B cell (primary cell): ENCODE measurements at regions not wholly inside any gene's neighbourhood (a gene's known extent, or its start where the extent isn't known, plus 50 kb on each side); places are given as distances from the start of the nearest gene placed in this dataset.

Source experiments
- ATAC-seq: fragments of 200-7000 bp; cut with Tn5 transposase; one replicate; pipeline ENCODE4 v1.10.0; 2021; ENCODE audit warnings: low read depth, mild to moderate bottlenecking, moderate number of reproducible peaks, moderate library complexity
- CTCF ChIA-PET: fragments of 350-600 bp; sonication (Branson Sonifier 250); formaldehyde crosslinking; loops from one replicate; lab custom pipeline; 2021; ENCODE audit warnings: antibody characterized with exemption, inconsistent platforms; lab: Charles Lee
- POLR2A ChIA-PET: fragments of 350-600 bp; sonication (Branson Sonifier 250); formaldehyde crosslinking; loops from one replicate; lab custom pipeline; 2021; ENCODE audit warnings: antibody characterized with exemption; lab: Charles Lee
- DNase-seq: peaks from one replicate; pipeline ENCODE4 v3.0.0; 2013
- H2AFZ ChIP-seq: 2 replicates; pipeline ENCODE4 v1.6.1; 2012; ENCODE audit warnings: mild to moderate bottlenecking, low read depth, low read length; ENCODE audit not compliant: insufficient read depth, poor library complexity, severe bottlenecking
- H3K27ac ChIP-seq, 2 donors: 1 replicate in 1 of 2; 2 replicates in 1 of 2; pipeline ENCODE4 v1.5.1; 2012 to 2013; ENCODE audit warnings: low read length in 2 of 2, mild to moderate bottlenecking in 2 of 2, moderate library complexity in 1 of 2
- H3K27me3 ChIP-seq, 4 experiments: fragments of 200-600 bp in 1 of 4; sonication (generic) in 1 of 4; replicated peaks in 1 of 4; 1 replicate in 2 of 4; 2 replicates in 2 of 4; pipeline versions ENCODE4 v1.6.1 to v1.7.0; 2013 to 2016; ENCODE audit warnings: low read length in 3 of 4, mild to moderate bottlenecking in 2 of 4, mixed read lengths in 1 of 4, moderate library complexity in 1 of 4; ENCODE audit not compliant: insufficient read depth in 4 of 4, control insufficient read depth in 3 of 4; ENCODE audit errors: control extremely low read depth in 1 of 4
- H3K36me3 ChIP-seq, 2 experiments: replicated peaks in 1 of 2; 1 replicate in 1 of 2; 2 replicates in 1 of 2; pipeline versions ENCODE4 v1.6.1 to v1.7.1; 2013; ENCODE audit warnings: low read length in 1 of 2; ENCODE audit not compliant: insufficient read depth in 2 of 2, control insufficient read depth in 1 of 2; ENCODE audit errors: control extremely low read depth in 1 of 2, extremely low read depth in 1 of 2
- H3K4me1 ChIP-seq, 2 donors: fragments of 200-600 bp in 1 of 2; sonication (generic) in 1 of 2; 1 replicate in 1 of 2; 2 replicates in 1 of 2; pipeline versions ENCODE4 v1.5.1 to v1.6.1; 2013 to 2017; ENCODE audit warnings: low read length in 2 of 2; ENCODE audit not compliant: control insufficient read depth in 2 of 2, insufficient read depth in 2 of 2
- H3K4me2 ChIP-seq: replicated peaks from 2 replicates; pipeline ENCODE3; 2012; ENCODE audit warnings: mild to moderate bottlenecking, low read depth, low read length; ENCODE audit not compliant: poor library complexity, severe bottlenecking
- H3K4me3 ChIP-seq, 5 experiments: fragments of 200-600 bp in 1 of 5; sonication (generic) in 1 of 5; 1 replicate in 3 of 5; 2 replicates in 2 of 5; pipeline versions ENCODE4 v1.5.1 to v1.7.0; 2011 to 2016; ENCODE audit warnings: low read length in 4 of 5, mild to moderate bottlenecking in 4 of 5, low read depth in 2 of 5, control low read depth in 1 of 5, moderate library complexity in 1 of 5; ENCODE audit not compliant: insufficient read depth in 1 of 5; ENCODE audit errors: control extremely low read depth in 1 of 5, extremely low read depth in 1 of 5
- H3K79me2 ChIP-seq: fragments of 200-600 bp; sonication (generic); one replicate; pipeline ENCODE4 v1.6.0; 2016; ENCODE audit warnings: low read length; ENCODE audit not compliant: control insufficient read depth, insufficient read depth
- H3K9ac ChIP-seq: fragments of 200-600 bp; sonication (generic); 2 replicates; pipeline ENCODE4 v1.6.1; 2017; ENCODE audit warnings: mild to moderate bottlenecking, low read length, moderate library complexity
- H3K9me3 ChIP-seq, 3 donors: one replicate each; pipeline versions ENCODE4 v1.6.1 to v1.7.1; 2013; ENCODE audit warnings: low read length in 2 of 3; ENCODE audit not compliant: control insufficient read depth in 2 of 3, insufficient read depth in 1 of 3; ENCODE audit errors: control extremely low read depth in 1 of 3
- H4K20me1 ChIP-seq: 2 replicates; pipeline ENCODE4 v1.6.0; 2012; ENCODE audit warnings: mild to moderate bottlenecking, low read length; ENCODE audit not compliant: insufficient read depth, control insufficient read depth, poor library complexity, severe bottlenecking
- H3K27ac Mint-ChIP-seq: one replicate; pipeline ENCODE4 v1.8.0; 2021; ENCODE audit warnings: mixed read lengths
- H3K27me3 Mint-ChIP-seq: one replicate; pipeline ENCODE4 v1.8.0; 2021; ENCODE audit warnings: mixed read lengths
- H3K4me1 Mint-ChIP-seq: one replicate; pipeline ENCODE4 v1.8.0; 2021; ENCODE audit warnings: mixed read lengths
- H3K4me3 Mint-ChIP-seq: one replicate; pipeline ENCODE4 v1.8.0; 2021; ENCODE audit warnings: mixed read lengths
- H3K9me3 Mint-ChIP-seq: one replicate; pipeline ENCODE4 v1.8.0; 2022; ENCODE audit warnings: mixed read lengths; ENCODE audit not compliant: insufficient read depth
- EZH2 ChIP-seq: IDR thresholded peaks from 2 replicates; pipeline ENCODE4 v1.6.1; 2012; ENCODE audit warnings: borderline replicate concordance, low read depth, mild to moderate bottlenecking, moderate library complexity, low read length; ENCODE audit not compliant: insufficient read depth, poor library complexity, severe bottlenecking
- WGBS: methylation state at CpG from one replicate; pipeline ENCODE4 v1.1.5; 2013; ENCODE audit warnings: missing lambda C conversion rate; ENCODE audit not compliant: insufficient coverage; 5-methylcytosine and 5-hydroxymethylcytosine counted together
- intact Hi-C: fragments of 100-400 bp; cut with micrococcal nuclease; formaldehyde crosslinking; loops from one replicate; pipeline ENCODE4 v1.10.0; 2022
- TF ChIP-seq, protein P1 (sequence below): fragments of 200-600 bp; IDR thresholded peaks from one replicate; pipeline ENCODE4 v1.8.0; 2022; ENCODE audit warnings: antibody characterized with exemption, mild to moderate bottlenecking

DNA sequence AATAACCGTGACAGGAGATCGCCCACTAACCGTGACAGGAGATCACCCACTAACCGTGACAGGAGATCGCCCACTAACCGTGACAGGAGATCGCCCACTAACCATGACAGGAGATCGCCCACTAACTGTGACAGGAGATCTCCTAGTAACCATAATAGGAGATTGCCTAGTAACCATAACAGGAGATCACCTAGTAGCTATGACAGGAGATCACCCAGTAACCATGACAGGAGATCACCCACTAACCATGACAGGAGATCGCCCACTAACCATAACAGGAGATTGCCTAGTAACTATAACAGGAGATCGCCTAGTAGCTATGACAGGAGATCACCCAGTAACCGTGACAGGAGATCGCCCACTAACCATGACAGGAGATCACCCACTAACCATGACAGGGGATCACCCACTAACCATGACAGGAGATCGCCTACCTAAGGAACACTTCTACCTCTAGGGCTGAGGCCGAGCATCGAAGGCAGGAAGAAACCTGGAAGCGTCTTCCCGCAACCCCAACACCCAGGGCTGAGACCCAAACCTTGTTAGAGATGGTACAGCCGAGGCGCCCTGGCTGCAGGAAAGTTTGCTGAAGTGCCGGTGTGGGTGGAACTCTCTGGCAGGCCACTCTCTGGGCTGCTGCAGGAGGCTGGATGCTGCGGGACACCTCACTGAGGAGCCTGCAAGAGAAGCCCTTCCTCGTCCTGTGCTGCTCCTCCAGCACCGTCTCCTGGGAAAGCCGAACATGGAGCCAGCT lies 67.5 kb upstream of the THY1 start:
- peaks cover 0 to 4% (median 2%) of the 10 kb centered on the region in 4 experiments for H3K27me3 ChIP-seq
- H3K9me3 Mint-ChIP-seq: no peaks in the 10 kb centered on the region
- no peak for DNase-seq
- H3K79me2 ChIP-seq: no peaks in the 10 kb centered on the region
- intact Hi-C loops: no loop called here
- no peak overlapping the region for H3K9ac ChIP-seq
- no peak overlapping the region for H3K4me3 ChIP-seq
- H2AFZ ChIP-seq: no peak overlapping the region
- H3K4me2 ChIP-seq: no peak overlapping the region
- no peak for TF ChIP-seq EZH2
- TF ChIP-seq, protein P1, sequence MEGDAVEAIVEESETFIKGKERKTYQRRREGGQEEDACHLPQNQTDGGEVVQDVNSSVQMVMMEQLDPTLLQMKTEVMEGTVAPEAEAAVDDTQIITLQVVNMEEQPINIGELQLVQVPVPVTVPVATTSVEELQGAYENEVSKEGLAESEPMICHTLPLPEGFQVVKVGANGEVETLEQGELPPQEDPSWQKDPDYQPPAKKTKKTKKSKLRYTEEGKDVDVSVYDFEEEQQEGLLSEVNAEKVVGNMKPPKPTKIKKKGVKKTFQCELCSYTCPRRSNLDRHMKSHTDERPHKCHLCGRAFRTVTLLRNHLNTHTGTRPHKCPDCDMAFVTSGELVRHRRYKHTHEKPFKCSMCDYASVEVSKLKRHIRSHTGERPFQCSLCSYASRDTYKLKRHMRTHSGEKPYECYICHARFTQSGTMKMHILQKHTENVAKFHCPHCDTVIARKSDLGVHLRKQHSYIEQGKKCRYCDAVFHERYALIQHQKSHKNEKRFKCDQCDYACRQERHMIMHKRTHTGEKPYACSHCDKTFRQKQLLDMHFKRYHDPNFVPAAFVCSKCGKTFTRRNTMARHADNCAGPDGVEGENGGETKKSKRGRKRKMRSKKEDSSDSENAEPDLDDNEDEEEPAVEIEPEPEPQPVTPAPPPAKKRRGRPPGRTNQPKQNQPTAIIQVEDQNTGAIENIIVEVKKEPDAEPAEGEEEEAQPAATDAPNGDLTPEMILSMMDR: no peak
- 84% methylated on average over 19 of the region's 24 CpGs for WGBS
- peaks cover 0 to 5% (median 0%) of the 10 kb centered on the region in 3 donors for H3K9me3 ChIP-seq
- H3K36me3 ChIP-seq: no peaks in the 10 kb centered on the region
- ChIA-PET POLR2A (no interaction called here), CTCF (no interaction called here)
- no peaks in the 10 kb centered on the region for H4K20me1 ChIP-seq
- ATAC-seq: no peak
- no peaks in the 10 kb centered on the region for H3K4me1 ChIP-seq
- no peak overlapping the region for H3K4me3 Mint-ChIP-seq
- H3K4me1 Mint-ChIP-seq: no peaks in the 10 kb centered on the region
- no peak overlapping the region for H3K27ac Mint-ChIP-seq
- H3K27ac ChIP-seq: no peak overlapping the region
- peaks cover 31% of the 10 kb centered on the region for H3K27me3 Mint-ChIP-seq

GRCh38 chr11:119489087-119489486 lies 66.1 kb upstream of the THY1 start:
- ATAC-seq: no peak
- H3K27me3 Mint-ChIP-seq: peaks cover 34% of the 10 kb centered on the region
- no peaks in the 10 kb centered on the region for H3K4me1 ChIP-seq

More at GRCh38 chr11:119489087-119489486, 66.1 kb upstream of the THY1 start:
- no peak overlapping the region for H3K27ac Mint-ChIP-seq
- H3K9me3 ChIP-seq: peaks cover 0 to 5% (median 0%) of the 10 kb centered on the region in 3 donors
- no peaks in the 10 kb centered on the region for H3K4me1 Mint-ChIP-seq
- intact Hi-C loops: no loop called here
- H3K9ac ChIP-seq: no peak overlapping the region
- no peaks in the 10 kb centered on the region for H3K9me3 Mint-ChIP-seq
- no peaks in the 10 kb centered on the region for H3K36me3 ChIP-seq
- H4K20me1 ChIP-seq: no peaks in the 10 kb centered on the region
- whole genome bisulfite sequencing: 89% methylated on average over 3 of the region's 3 CpGs
- H3K79me2 ChIP-seq: no peaks in the 10 kb centered on the region
- no peak overlapping the region for H3K27ac ChIP-seq
- no peak overlapping the region for H3K4me3 Mint-ChIP-seq
- no peak overlapping the region for H3K4me2 ChIP-seq
- TF ChIP-seq EZH2: no peak
- TF ChIP-seq, protein P1: no peak
- CTCF ChIA-PET: no interaction called here
- H3K27me3 ChIP-seq: peaks cover 0 to 4% (median 2%) of the 10 kb centered on the region in 4 experiments
- no peak overlapping the region for H2AFZ ChIP-seq
- H3K4me3 ChIP-seq: no peak overlapping the region
- POLR2A ChIA-PET: no interaction called here
- no peak for DNase-seq
